ENCODE measurements at regions not wholly inside any gene's neighbourhood (a gene's known extent, or its start where the extent isn't known, plus 50 kb on each side); places are given as distances from the start of the nearest gene placed in this dataset.

DNA sequence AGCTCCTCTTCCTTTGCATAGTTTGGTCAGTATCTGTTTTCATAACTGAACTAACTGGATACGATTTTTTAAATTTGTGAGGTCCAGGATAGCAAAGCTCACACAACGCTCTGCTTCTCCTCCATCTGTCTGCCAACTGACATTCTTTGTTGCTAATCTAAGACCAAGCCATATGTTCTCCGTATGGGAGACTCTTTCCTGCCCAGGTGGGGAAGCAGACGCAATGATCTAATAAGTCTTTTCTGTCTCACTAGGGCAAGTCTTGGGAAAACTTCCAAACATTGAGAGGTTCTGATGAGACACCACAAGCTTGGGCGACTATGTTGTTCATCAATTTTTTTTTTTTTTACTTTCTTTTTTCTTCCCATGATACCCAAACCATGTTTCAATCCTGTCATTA lies 558.5 kb downstream of the EFNA5 start:
- no peak overlapping the region for H2BK20ac ChIP-seq (ENCODE audit: low read depth, low read length)
- H3K14ac ChIP-seq (replicated peaks; ENCODE audit: low read depth, low read length) = no peak overlapping the region
- no peak overlapping the region for H3K4me3 ChIP-seq (ENCODE audit: insufficient read depth, low read depth, low read length)
- ChIA-PET CTCF (interaction anchor here (0.6 to 0.7 kb wide), 2 partner anchors 65 to 136 kb away, joined by 4 to 5 read pairs; no protein-coding TSS in a partner anchor), POLR2A (ENCODE audit: unreplicated experiment) (no interaction called here)
- TF ChIP-seq, protein P1, sequence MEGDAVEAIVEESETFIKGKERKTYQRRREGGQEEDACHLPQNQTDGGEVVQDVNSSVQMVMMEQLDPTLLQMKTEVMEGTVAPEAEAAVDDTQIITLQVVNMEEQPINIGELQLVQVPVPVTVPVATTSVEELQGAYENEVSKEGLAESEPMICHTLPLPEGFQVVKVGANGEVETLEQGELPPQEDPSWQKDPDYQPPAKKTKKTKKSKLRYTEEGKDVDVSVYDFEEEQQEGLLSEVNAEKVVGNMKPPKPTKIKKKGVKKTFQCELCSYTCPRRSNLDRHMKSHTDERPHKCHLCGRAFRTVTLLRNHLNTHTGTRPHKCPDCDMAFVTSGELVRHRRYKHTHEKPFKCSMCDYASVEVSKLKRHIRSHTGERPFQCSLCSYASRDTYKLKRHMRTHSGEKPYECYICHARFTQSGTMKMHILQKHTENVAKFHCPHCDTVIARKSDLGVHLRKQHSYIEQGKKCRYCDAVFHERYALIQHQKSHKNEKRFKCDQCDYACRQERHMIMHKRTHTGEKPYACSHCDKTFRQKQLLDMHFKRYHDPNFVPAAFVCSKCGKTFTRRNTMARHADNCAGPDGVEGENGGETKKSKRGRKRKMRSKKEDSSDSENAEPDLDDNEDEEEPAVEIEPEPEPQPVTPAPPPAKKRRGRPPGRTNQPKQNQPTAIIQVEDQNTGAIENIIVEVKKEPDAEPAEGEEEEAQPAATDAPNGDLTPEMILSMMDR (conservative IDR thresholded peaks at IDR 0.05; ENCODE audit: low read depth, low read length) = no peak
- TF ChIP-seq RCOR1 (IDR thresholded peaks at IDR 0.05; ENCODE audit: insufficient replicate concordance, low read length) (no peak), FOS (IDR thresholded peaks at IDR 0.05; ENCODE audit: low read depth, low read length) (no peak), NFE2L2 (IDR thresholded peaks at IDR 0.05; ENCODE audit: low read depth, low read length) (no peak), RFX5 (IDR thresholded peaks at IDR 0.05; ENCODE audit: low read depth, low read length) (no peak), MAFK (IDR thresholded peaks at IDR 0.05; ENCODE audit: low read depth, low read length) (no peak), RAD21 (IDR thresholded peaks at IDR 0.05; ENCODE audit: low read length) (no peak), SMC3 (IDR thresholded peaks at IDR 0.05; ENCODE audit: low read depth, low read length) (no peak), MXI1 (IDR thresholded peaks at IDR 0.05; ENCODE audit: borderline replicate concordance, low read depth, low read length) (no peak), CHD1 (IDR thresholded peaks at IDR 0.05; ENCODE audit: low read depth, low read length) (no peak), MAZ (IDR thresholded peaks at IDR 0.05; ENCODE audit: borderline replicate concordance, low read depth, low read length) (no peak)
- dilution Hi-C loops (cut with HindIII; ENCODE audit: low sequenced_read_pairs, unreplicated experiment) = no loop called here
- H2BK15ac ChIP-seq (ENCODE audit: low read depth, low read length) = no peak overlapping the region
- H3K9me1 ChIP-seq (ENCODE audit: insufficient read depth, low read length) = no peaks in the 10 kb centered on the region
- no peaks in the 10 kb centered on the region for H3K36me3 ChIP-seq (ENCODE audit: control insufficient read depth, insufficient read depth, low read length)
- H3K9ac ChIP-seq (ENCODE audit: low read depth, low read length) = no peak overlapping the region
- in situ Hi-C loops (cut with MboI; ENCODE audit: low sequenced_read_pairs) = no loop called here
- no peak for ATAC-seq (ENCODE audit: low read depth)
- no peak overlapping the region for H3K56ac ChIP-seq (ENCODE audit: extremely low read depth, insufficient read depth, low read length)
- H3K27me3 ChIP-seq (ENCODE audit: control insufficient read depth, insufficient read depth, low read length) = no peaks in the 10 kb centered on the region
- H4K8ac ChIP-seq (ENCODE audit: low read depth in 2 of 2, low read length in 2 of 2) = no peak overlapping the region
- no peak for DNase-seq
- H2AK9ac ChIP-seq (replicated peaks; ENCODE audit: low read depth, low read length, poor library complexity) = no peak overlapping the region
- no peak overlapping the region for H2AK5ac ChIP-seq (ENCODE audit: low read depth, low read length)
- H4K5ac ChIP-seq (ENCODE audit: low read depth, low read length) = no peak overlapping the region
- H3K79me1 ChIP-seq (ENCODE audit: low read depth in 1 of 2, low read length in 2 of 2) = no peaks in the 10 kb centered on the region
- no peaks in the 10 kb centered on the region for H3K4me1 ChIP-seq (ENCODE audit: control insufficient read depth, insufficient read depth, low read length)
- intact Hi-C loops (cut with micrococcal nuclease) = no loop called here
- H2BK120ac ChIP-seq (ENCODE audit: low read depth, low read length) = no peak overlapping the region
- no peak overlapping the region for H3K23ac ChIP-seq (ENCODE audit: low read depth, low read length)
- 69% methylated on average over 2 of the region's 5 CpGs; no CpG with 5 or more reads in 1 of the 2 experiments for WGBS, 2 experiments (ENCODE audit: extremely low coverage in 2 of 2, insufficient read length in 1 of 2)
- no peak overlapping the region for H4K91ac ChIP-seq (ENCODE audit: insufficient read depth, low read depth, low read length)
- no peaks in the 10 kb centered on the region; the same call in 1 of the 2 replicates for H3K9me3 ChIP-seq (ENCODE audit: control insufficient read depth, insufficient read depth, low read length)
- no peaks in the 10 kb centered on the region for H4K20me1 ChIP-seq (ENCODE audit: insufficient read depth, low read length)
- no peak overlapping the region for H2AFZ ChIP-seq (replicated peaks; ENCODE audit: low read length, poor library complexity)
- H3K4ac ChIP-seq (ENCODE audit: low read depth, low read length) = no peak overlapping the region
- no peak overlapping the region for H3K18ac ChIP-seq (ENCODE audit: low read depth, low read length)
- no peak overlapping the region for H3K4me2 ChIP-seq (ENCODE audit: low read depth, low read length)
- no TSS peak for BruUV-seq (replicated peaks)
- no peak overlapping the region for H3K27ac ChIP-seq (ENCODE audit: insufficient read depth, low read length)
- no peak overlapping the region for H2BK5ac ChIP-seq (ENCODE audit: low read depth, low read length, poor library complexity, severe bottlenecking)

All from IMR-90 (cell line).